NCI-H2196 (cell line): ENCODE measurements at regions not wholly inside any gene's neighbourhood (a gene's known extent, or its start where the extent isn't known, plus 50 kb on each side); places are given as distances from the start of the nearest gene placed in this dataset.
"Not testable (repeated sequence)": the region's sequence is repeated elsewhere in the genome, so short reads cannot be mapped to it uniquely, and the experiment has no call there.

ENCODE experiments used
- DNase-seq: peaks from one replicate; lab custom pipeline; 2025; ENCODE audit not compliant: unreplicated experiment; lab: John Stamatoyannopoulos, UW

DNA sequence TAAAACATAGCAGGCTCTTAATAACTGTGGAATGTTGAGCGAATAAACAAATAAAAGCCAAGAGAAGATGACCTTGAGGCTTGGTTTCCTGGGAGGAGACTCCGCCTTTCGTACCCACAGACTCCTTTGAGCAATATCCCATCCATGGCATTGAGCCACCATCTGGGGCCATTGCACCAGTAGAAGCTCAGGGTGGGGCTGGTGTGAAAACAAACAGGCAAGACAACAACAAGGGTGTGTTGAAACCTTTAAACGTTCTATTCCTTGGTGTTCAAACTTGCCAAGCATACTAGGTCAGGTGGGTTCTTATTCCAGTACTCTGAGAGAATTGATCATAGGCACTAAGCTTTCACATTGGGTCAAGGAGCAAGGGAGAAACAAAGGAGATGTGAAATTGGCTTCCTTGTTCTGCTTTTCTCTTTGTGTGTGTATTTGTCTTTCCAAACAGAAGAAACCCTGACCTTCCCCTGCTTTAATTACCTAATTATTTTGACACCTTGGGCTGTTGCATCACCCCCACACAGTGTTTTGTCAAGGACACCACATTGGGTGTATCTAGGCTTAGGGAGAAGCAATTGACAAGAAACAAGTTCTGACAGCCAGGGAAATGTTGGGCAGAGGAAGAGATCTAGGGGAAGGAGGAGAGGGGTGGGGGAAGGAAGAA lies 105.1 kb upstream of the BCL6 start:
- no peak for DNase-seq

DNA sequence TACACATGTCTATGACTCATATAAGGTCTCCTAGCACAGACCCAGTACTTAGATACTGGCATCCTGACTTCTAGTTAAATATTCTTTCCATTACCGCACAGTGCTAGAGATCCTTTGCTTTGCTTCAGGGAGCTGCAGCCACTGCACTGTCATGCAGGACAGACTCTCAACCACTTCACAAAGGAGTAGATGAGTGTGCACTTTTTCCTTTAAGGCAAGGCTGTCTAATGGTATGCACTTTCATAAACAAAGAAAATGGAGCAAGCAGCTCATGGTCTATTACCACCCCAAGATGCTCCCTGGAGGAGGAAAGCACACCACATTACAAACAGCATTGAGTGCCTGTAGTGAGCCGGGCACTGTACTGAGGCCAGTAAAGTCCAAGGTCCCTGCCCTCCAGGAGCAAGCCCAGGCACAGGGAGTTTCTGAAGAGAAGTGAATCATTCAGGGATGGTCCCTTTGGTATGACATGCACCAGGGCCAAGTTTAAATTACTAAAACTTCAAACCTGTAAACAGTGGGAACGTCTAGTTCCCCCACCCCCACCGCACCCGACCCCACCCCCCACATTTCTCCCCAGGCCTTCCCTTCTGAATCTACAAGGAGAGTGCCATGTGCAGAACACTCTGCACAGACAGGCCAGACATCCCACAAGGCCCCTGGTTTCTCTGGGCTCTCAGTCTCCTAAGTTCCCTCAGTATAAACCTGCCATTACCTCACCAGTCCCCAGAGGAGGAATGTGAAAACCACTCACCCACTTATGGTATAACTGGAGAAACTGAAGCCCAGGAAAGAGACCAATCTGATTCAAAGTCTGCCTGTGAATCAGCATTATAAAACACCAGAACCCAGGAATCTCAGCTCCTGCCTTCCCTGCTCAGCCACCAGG lies 107.8 kb upstream of the BCL6 start:
- no peak for DNase-seq

DNA sequence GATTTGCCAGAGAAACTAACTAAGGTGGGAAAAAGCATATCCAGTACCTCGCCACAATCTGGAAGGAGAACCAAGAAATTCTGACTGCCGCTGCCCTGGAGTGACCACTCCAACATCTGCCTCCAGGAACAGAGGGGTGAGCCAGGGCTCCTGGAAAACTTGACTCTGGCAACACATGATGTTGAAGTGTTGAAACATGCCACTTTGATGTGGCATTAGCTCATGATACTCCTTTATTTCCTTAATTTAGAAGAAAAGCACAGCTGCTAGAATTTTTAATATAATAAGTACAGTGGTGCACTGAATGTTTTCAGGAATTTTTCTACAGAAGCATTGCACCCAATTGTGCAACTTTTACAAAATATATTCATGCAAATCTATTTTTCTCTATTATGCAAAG lies 109.9 kb upstream of the BCL6 start:
- DNase-seq = no peak

DNA sequence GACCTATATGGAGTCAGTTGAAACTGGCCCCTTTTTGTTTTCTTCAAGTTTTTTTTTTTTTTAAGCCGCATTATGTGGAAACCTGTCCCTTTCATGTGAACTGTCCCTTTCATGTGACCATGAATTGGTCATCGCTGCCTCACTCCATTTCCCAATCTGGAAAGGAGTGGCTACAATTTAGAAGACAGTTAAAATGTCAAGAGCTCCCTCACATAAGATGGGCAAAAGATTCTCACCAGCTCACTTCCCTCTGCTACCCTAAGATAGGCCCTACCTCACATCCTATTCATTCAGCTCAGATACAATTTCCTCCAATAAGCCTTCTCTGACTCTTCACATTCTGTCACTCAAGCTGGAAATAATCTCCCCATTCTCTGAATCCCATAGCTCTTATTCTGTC lies 111.3 kb upstream of the BCL6 start:
- DNase-seq = no peak

DNA sequence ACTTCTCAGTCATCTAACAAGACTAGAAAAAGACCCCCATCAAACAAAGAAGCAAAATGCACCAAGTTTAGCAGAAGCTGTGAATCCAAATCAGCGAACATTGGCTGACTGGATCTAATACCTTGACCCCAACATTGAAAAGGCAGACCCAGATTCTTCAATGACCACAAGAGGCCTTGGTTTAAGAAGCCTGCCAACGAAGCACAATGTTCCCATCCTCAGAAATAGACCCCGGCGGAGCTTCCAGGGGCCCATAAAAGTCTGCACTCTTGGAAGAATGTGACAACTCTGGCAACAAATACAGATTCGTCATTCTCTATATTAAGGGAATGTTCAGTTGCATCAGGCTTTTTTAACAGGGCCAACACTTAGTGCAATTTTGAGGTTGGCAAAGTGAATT lies 112.8 kb upstream of the BCL6 start:
- no peak for DNase-seq

DNA sequence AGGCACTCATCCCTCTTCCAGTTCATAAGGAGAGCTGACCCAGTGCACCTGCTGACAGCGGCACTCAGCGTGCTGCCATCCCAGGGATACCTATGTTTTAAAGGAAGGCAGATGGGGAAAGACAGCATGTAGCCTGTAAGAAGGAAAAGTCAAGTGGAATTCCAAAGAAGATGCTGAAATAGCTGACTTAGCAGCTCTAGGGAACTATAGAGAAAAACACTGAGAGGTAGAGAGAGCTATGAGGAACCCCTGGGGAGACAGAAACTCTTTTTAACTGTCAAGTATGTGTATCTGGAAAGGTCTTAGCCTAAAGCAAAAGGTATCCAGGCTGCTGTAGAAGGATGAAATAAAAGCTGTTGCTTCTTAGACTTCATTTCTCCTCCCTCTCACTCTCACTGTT lies 113.4 kb upstream of the BCL6 start:
- no peak for DNase-seq

DNA sequence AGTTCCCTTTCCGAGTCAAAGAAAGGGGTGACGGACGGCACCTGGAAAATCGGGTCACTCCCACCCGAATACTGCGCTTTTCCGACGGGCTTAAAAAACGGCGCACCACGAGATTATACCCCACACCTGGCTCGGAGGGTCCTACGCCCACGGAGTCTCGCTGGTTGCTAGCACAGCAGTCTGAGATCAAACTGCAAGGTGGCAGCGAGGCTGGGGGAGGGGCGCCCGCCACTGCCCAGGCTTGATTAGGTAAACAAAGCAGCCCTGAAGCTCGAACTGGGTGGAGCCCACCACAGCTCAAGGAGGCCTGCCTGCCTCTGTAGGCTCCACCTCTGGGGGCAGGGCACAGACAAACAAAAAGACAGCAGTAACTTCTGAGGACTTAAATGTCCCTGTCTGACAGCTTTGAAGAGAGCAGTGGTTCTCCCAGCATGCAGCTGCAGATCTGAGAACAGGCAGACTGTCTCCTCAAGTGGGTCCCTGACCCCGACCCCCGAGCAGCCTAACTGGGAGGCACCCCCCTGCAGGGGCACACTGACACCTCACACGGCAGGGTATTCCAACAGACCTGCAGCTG lies 117.5 kb upstream of the BCL6 start:
- not testable (repeated sequence) for DNase-seq

DNA sequence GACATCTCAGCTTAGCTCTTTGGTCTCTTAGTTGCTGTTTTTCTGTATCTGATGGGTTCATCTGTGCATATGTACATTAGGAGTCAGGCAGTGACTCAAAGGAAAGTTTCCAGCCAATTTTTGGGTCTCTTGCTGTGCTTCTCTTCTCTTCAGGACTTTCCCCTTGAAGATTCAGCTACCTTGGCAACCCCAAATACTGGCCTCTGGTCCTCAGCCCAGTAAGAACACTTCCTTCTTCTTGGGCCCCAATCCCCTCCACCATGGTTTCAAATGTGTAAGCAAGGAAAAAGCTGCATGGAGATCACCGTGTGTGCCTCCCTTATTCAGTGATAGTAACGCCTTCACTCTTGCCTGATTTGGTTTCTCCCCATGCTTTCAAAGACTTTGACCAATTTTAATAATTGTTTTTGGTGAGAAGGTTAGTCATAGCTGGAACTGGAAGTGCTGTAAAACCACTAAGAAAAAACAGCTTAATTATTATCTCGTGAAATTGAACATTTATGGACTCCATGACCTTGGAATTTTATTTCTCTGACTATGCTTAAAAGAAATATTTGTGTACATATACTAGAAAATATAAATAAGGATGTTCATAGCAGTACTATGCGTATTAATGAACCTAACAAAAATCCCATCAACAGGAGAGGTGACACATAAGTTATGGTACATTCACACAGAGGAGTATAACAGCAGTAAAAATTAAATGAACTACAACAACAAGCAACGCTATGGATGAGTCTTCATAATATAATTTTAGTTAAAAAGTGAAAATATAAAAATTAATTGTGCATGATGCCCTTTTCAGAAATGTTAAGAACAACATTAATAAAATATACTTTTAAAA lies 125.3 kb upstream of the BCL6 start:
- DNase-seq = no peak

DNA sequence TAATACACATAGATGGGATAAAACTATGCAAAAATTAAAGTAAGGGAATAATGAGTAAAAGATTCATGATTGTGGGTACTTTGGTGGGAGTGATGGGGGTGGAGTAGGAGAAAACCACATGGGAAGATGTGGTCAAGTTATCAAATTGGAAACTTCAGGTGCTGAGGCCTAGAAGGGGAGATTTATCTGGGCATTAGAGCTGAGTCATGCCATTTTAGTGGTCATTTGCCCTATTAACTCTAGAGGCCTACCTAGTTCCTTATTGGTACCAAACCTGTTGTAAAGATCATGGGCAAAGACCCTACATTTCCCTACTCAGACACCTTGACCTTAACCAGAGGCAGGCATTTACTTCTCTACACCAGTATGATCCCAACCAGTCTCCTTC lies 125.9 kb upstream of the BCL6 start:
- DNase-seq = no peak

DNA sequence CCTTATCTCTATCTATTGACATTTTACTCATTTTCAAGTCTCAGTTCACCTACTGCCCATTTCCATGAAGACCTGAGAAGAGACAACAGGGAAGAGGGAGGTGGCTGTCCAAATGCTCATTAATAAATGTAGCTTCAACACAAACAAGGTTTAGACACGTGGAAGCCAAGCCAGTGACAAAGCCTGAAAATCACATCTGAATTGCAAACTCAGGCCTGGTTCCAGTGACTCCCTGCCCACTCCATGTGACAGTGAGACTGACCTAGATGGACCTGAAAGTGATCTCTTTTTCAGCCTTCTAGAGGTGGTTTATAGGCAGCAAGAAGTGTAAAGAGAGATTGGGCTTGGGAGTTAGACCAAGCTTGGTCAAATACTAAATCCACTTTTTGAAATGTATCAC lies 126.6 kb upstream of the BCL6 start:
- DNase-seq = no peak

DNA sequence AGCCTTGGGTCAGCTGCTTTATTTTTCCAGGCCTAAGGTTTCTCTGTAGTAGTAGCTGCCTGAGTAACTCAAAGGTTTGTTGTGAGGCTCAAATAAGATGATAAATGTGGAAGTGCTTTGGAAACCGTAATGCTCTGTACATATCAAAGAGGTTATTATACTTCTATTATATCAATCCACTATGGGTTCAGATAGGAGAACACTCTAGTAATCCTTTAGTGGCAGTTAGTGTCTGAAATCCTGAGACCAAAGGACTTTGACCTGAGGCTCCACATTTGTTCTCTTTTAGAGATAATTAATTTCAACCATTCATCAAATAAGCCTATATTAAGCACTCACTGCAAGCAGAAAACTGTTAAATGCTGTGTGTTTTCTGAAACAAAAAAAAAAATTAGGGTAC lies 128.6 kb upstream of the BCL6 start:
- no peak for DNase-seq

DNA sequence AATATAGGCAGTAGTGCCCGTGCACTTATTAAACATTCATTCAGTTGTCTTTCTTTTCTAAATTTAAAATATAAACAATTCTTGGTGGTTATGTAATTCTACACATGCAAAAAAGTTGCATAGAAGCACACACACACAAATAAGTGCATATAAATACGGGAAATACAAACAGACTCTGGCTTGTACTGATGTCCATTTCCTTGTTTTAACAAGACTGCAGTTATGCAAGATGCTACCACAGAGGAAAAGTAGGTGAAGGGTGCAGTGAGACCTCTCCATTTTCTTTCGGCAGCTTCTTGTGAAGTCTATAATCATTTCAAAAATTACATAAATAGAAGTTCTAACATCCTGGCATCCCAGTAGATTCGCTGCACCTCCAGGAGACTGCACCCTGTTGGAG lies 130.6 kb upstream of the BCL6 start:
- no peak for DNase-seq

DNA sequence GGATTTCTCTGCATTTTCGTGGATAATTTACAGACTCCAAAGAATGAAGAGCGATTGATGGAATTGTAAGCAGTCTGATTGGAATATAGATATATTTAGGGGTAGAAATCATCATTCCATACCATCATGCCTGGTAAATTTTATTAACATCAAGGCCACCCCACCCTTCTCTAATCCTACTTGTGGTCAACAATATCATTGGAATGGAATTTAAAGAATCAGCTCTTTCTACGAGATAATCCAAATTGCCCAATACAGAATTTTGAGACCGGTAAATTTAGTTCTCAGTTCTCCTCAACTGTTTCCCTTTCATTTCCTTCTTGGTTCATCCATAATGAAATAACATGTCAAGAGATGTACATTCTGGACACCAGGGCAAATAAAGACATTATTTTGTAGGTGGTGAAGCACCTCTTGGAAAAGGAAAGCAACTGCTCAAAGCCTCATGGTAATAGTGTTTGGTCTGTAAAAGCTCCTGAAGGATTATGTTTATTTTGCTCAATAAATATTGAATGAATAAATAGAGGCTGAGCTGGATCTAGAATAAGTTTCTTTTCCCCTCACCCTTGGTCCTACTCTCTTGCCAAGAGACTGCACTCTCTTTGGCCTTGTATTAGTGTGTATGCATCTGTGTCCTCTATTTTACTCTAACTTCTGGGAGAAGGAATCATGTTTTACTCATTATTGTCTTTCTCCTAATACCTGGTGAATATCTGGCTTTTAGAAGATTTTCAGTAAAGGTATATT lies 133.7 kb upstream of the BCL6 start:
- no peak for DNase-seq

DNA sequence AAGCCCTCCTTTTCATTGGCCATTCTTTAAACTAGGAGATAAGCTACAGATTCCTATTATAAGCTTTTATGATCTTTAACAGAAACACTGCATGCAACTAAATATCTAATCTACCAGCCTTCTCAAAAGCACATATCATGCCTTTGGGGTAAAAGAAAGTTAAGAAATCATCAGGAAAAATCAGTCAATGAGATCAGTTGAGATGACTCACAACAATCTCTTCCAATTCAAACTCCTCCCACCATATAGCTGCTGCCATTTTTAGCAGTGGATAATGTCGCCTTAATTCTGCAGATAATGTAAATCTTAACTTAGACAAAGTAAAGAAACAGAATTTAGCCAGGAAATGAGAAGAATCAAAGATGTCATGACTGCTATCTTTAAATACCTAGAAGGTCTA lies 135.2 kb upstream of the BCL6 start:
- no peak for DNase-seq

DNA sequence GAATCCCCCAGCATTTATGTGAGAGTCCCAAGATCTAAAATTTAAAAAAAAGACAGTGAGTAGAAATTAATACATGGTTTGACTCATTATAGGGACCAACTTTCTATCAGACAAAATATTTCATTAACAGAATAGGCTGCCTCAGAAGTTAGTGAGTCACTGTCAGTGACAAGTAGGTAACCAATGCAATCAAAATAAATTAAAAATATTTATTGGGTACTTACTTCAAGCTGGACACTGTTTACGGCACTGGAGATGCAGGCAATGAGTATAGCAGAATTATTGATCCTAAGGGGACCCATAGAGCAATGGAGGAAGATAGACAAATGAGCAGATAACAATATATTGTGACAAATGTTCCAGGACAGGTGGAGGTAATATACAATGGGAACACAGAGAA lies 135.6 kb upstream of the BCL6 start:
- no peak for DNase-seq

DNA sequence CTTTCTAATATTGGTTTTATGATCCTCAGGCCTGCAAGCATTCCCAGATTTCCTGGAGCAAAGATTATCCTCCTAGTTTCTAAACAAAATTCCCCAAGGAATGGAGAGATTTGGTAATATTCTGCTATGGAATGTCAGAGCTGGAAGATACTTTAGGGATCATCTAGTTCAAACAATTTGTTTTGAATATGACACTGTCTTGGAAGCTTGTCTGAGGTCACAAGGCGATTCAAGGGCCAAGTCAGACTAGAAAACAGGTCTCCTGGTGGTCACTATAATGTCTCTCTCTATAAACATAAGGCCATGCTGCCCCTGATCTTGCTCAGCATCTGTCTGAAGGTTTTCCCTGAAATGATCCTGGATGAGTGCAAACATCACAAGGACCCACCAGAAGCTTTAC lies 143.4 kb upstream of the BCL6 start:
- DNase-seq = no peak

DNA sequence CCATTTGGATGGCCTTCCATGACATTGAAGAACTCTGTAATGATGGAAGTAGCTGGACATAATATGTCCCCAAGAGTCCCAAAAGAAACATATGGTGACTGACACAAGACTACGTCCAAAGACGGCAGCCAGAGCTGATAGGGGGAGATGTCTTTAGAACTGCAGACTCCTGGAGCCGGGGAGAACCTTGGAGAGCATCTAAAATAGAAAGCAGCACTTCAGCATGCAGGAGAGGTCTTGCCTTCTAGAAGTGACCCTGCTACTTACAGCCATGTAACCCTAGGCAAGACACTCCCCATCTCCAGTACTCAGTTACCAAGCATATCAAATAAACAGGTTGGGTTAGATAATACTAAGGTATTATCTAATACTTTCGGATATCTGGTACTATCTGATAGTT lies 143.8 kb upstream of the BCL6 start:
- no peak for DNase-seq

DNA sequence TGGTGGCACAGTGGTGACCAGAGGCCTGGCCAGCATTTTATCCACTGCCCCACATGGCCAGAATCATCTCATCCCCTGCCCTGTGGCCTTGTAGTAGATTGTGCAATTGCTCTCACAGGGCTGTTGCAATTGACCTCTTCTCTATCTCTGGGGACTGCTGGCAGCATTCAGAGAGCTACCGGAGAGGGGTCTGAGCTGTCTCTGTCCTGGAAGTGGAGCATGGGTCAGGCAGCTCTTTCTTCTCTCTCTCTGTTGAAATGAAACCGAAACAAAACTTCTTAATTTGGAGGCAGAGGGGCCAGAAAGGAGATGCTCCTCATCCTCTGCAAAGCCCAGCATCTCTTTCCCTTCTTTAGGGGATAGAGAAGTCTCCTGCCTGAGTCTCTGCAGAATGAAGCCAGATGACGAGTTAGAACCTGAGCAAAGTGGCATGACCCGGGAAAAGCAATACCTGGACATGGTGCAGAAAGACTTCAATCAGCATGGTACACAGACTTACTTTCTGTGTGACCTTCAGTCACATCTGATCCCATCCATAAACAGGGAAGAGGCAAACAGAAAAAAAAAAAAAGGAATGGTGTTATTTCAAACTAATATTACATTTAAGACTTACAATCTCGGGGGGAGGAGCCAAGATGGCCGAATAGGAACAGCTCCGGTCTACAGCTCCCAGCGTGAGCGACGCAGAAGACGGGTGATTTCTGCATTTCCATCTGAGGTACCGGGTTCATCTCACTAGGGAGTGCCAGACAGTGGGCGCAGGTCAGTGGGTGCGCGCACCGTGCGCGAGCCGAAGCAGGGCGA lies 144.5 kb upstream of the BCL6 start:
- DNase-seq = no peak

DNA sequence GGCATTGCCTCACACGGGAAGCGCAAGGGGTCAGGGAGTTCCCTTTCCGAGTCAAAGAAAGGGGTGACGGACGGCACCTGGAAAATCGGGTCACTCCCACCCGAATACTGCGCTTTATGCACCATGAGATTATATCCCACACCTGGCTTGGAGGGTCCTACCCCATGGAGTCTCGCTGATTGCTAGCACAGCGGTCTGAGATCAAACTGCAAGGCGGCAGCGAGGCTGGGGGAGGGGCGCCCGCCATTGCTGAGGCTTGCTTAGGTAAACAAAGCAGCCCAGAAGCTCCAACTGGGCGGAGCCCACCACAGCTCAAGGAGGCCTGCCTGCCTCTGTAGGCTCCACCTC lies 145.1 kb upstream of the BCL6 start:
- not testable (repeated sequence) for DNase-seq

DNA sequence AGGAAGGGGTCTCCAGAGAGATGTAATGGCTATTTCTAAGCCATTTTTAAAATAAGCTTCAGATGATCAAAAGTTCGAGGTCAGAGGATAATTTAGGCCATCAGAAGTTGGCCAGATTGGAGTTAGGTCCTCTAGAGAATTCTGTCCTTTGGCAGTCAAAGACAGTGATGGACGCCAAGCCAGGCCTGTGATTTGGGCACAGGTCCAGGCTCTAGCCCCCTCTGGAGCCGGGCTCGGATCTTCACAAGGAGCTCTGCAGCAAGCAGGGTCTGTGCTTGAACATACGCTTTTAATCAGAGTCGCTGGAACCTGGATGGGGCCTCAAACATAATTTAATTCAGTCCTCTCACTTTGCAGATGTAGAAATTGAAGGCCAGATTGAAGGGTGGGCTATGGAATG lies 151.4 kb upstream of the BCL6 start:
- DNase-seq = no peak
